Tibial nerve (tissue), 4 donors: ENCODE measurements at regions not wholly inside any gene's neighbourhood (a gene's known extent, or its start where the extent isn't known, plus 50 kb on each side); places are given as distances from the start of the nearest gene placed in this dataset. TPM values are rescaled to one million over a fixed set of nuclear protein-coding genes. Genes with fewer than 3 reads are reported as not detected.

ENCODE experiments used
- DNase-seq, 2 donors: peaks; one replicate each; pipeline ENCODE4 v3.0.0-alpha.2; 2019; ENCODE audit warnings: low spot score in 2 of 2
- H3K27ac ChIP-seq, 4 donors: fragments of 200-600 bp; sonication (generic) in 3 of 4; one replicate each; pipeline ENCODE4 v1.5.1; 2017 to 2019; ENCODE audit warnings: mild to moderate bottlenecking in 1 of 4
- H3K27me3 ChIP-seq, 2 donors: fragments of 200-600 bp; sonication (generic) in 1 of 2; one replicate each; pipeline versions ENCODE4 v1.5.1 to v1.6.0; 2017 to 2019
- H3K36me3 ChIP-seq, 3 donors: fragments of 200-600 bp; sonication (generic); one replicate each; pipeline ENCODE4 v1.5.1; 2018 to 2019
- H3K4me1 ChIP-seq, 4 donors: fragments of 200-600 bp; sonication (generic) in 3 of 4; one replicate each; pipeline ENCODE4 v1.5.1; 2017 to 2019
- H3K4me3 ChIP-seq, 4 donors: fragments of 200-600 bp; sonication (generic) in 3 of 4; one replicate each; pipeline ENCODE4 v1.5.1; 2017 to 2019; ENCODE audit warnings: mild to moderate bottlenecking in 1 of 4, moderate library complexity in 1 of 4
- H3K9me3 ChIP-seq, 4 donors: fragments of 200-600 bp; sonication (generic) in 3 of 4; one replicate each; pipeline ENCODE4 v1.5.1; 2017 to 2019
- CTCF ChIP-seq, 5 experiments: fragments of 200-600 bp in 3 of 5; fragments of 450-650 bp in 2 of 5; sonication (generic) in 3 of 5; IDR thresholded peaks; one replicate each; pipeline ENCODE4 v1.5.1; 2016 to 2019; ENCODE audit warnings: antibody characterized with exemption in 5 of 5, mild to moderate bottlenecking in 3 of 5, moderate library complexity in 2 of 5
- EP300 ChIP-seq, 2 donors: sonication (generic); formaldehyde crosslinking; IDR thresholded peaks; one replicate each; pipeline ENCODE4 v1.6.1; 2017; ENCODE audit warnings: antibody characterized with exemption in 2 of 2, mild to moderate bottlenecking in 1 of 2
- POLR2A ChIP-seq, 2 donors: fragments of 450-650 bp; IDR thresholded peaks; one replicate each; pipeline ENCODE4 v1.6.1; 2017; ENCODE audit warnings: antibody characterized with exemption in 2 of 2, mild to moderate bottlenecking in 2 of 2, moderate library complexity in 2 of 2
- WGBS, 2 donors: methylation state at CpG; one replicate each; pipeline ENCODE4 v1.1.5; 2018; 5-methylcytosine and 5-hydroxymethylcytosine counted together
- small RNA-seq: library from RNA; depleted of rRNA; stranded (forward); fragments of <200 nt; gene quantifications from one replicate; pipeline ENCODE3, GENCODE V24; 2016

GRCh38 chr13:51006067-51006845 is 96.7 kb downstream of the RNASEH2B start:
- Histone ChIP-seq H3K9me3 (no peaks in the 10 kb centered on the region), H3K4me3 (no peak overlapping the region), H3K27me3 (no peaks in the 10 kb centered on the region), H3K27ac (peak overlapping the region in 1 of 4 donors; percentile 20), H3K36me3 (no peaks in the 10 kb centered on the region), H3K4me1 (peaks cover 0 to 3% (median 0%) of the 10 kb centered on the region in 4 donors)
- TF ChIP-seq POLR2A (IDR thresholded peaks at IDR 0.05): no peak
- TF ChIP-seq CTCF (IDR thresholded peaks at IDR 0.05): no peak
- TF ChIP-seq EP300 (IDR thresholded peaks at IDR 0.05): no peak
- WGBS, 2 donors: 66 to 71% methylated on average over 7 of the region's 7 CpGs
- no peak for DNase-seq

Small RNAs in the stretch of these regions (small RNA-seq; reads per million reads assigned to genes)
- gene RNA5SP29: not detected
